HEK293 (cell line): ENCODE measurements at regions not wholly inside any gene's neighbourhood (a gene's known extent, or its start where the extent isn't known, plus 50 kb on each side); places are given as distances from the start of the nearest gene placed in this dataset.

Experiments used
- CTCF ChIP-seq: fragments of 450-650 bp; formaldehyde crosslinking; IDR thresholded peaks from 2 replicates; pipeline ENCODE4 v1.5.1; 2016; ENCODE audit warnings: missing biosample characterization, missing genetic modification characterization
- HOXA7 ChIP-seq: sonication (generic); formaldehyde crosslinking; IDR thresholded peaks from 2 replicates; pipeline ENCODE4 v1.8.1; 2022; ENCODE audit warnings: missing genetic modification reagents, borderline replicate concordance
- ZNF416 ChIP-seq: fragments of 450-650 bp; formaldehyde crosslinking; IDR thresholded peaks from 2 replicates; pipeline ENCODE4 v1.5.1; 2016; ENCODE audit warnings: missing biosample characterization, missing genetic modification characterization
- ZNF664 ChIP-seq: fragments of 450-650 bp; formaldehyde crosslinking; IDR thresholded peaks from 2 replicates; pipeline ENCODE4 v1.5.1; 2016; ENCODE audit warnings: missing biosample characterization, missing genetic modification characterization

GRCh38 chr2:120869036-120869729 is 133.5 kb downstream of the GLI2 start:
- TF ChIP-seq HOXA7 (CRISPR knock-in tag), result no peak
- TF ChIP-seq ZNF664 (tag by site-specific recombination), result no peak
- no peak for TF ChIP-seq CTCF
- no peak for TF ChIP-seq ZNF416 (tag by site-specific recombination)
